PC-9 (cell line): ENCODE measurements at regions not wholly inside any gene's neighbourhood (a gene's known extent, or its start where the extent isn't known, plus 50 kb on each side); places are given as distances from the start of the nearest gene placed in this dataset.

ENCODE experiments used
- BruUV-seq: library from RNA; stranded (reverse); fragments of 400-500 nt; replicated peaks from 2 replicates; lab custom pipeline; 2021; lab: Mats Ljungman, UMichigan
- CTCF ChIA-PET: fragments of 300-600 bp; sonication (Branson Sonifier 250); formaldehyde crosslinking; loops from one replicate; lab custom pipeline; 2022; ENCODE audit warnings: antibody characterized with exemption; lab: Charles Lee
- POLR2A ChIA-PET: fragments of 300-600 bp; sonication (Branson Sonifier 250); formaldehyde crosslinking; loops from one replicate; lab custom pipeline; 2022; ENCODE audit warnings: antibody characterized with exemption; ENCODE audit not compliant: unreplicated experiment; lab: Charles Lee
- DNase-seq, 2 experiments: peaks; one replicate each; pipeline versions ENCODE4 v3.0.0 to v3.0.0-alpha.2; 2015 to 2022; ENCODE audit warnings: mixed read lengths in 1 of 2
- H2AFZ ChIP-seq: fragments of 200-600 bp; sonication (generic); 2 replicates; pipeline ENCODE4 v1.8.1; 2017; ENCODE audit warnings: antibody characterized with exemption
- H3F3A ChIP-seq: fragments of 200-600 bp; sonication (generic); 2 replicates; pipeline ENCODE4 v1.8.1; 2017; ENCODE audit warnings: antibody characterized with exemption, mild to moderate bottlenecking, low read depth; ENCODE audit not compliant: insufficient read depth
- H3K27ac ChIP-seq: fragments of 200-600 bp; sonication (generic); 2 replicates; pipeline ENCODE4 v1.6.1; 2016; ENCODE audit warnings: mixed run types
- H3K27me3 ChIP-seq: fragments of 200-600 bp; sonication (generic); 2 replicates; pipeline ENCODE4 v1.6.1; 2016; ENCODE audit warnings: low read depth, mixed run types; ENCODE audit not compliant: insufficient read depth
- H3K36me3 ChIP-seq: fragments of 200-600 bp; sonication (generic); 2 replicates; pipeline ENCODE4 v1.6.1; 2016; ENCODE audit warnings: low read depth, mixed run types
- H3K4me1 ChIP-seq: fragments of 200-600 bp; sonication (generic); replicated peaks from 2 replicates; pipeline ENCODE4 v1.6.1; 2016; ENCODE audit warnings: mixed run types; ENCODE audit not compliant: insufficient read depth
- H3K4me2 ChIP-seq: fragments of 200-600 bp; sonication (generic); 2 replicates; pipeline ENCODE4 v1.6.1; 2017; ENCODE audit warnings: mixed run types
- H3K4me3 ChIP-seq: fragments of 200-600 bp; sonication (generic); 2 replicates; pipeline ENCODE4 v1.6.1; 2016; ENCODE audit warnings: mixed run types
- H3K79me2 ChIP-seq: fragments of 200-600 bp; sonication (generic); 2 replicates; pipeline ENCODE4 v1.6.1; 2017; ENCODE audit warnings: low read depth, mixed run types
- H3K9me2 ChIP-seq: fragments of 200-600 bp; sonication (generic); 2 replicates; pipeline ENCODE4 v1.8.1; 2017; ENCODE audit warnings: mild to moderate bottlenecking; ENCODE audit not compliant: insufficient read depth
- H3K9me3 ChIP-seq: fragments of 200-600 bp; sonication (generic); 2 replicates; pipeline ENCODE4 v1.8.1; 2016; ENCODE audit warnings: low read depth; ENCODE audit not compliant: insufficient read depth
- H4K20me1 ChIP-seq: fragments of 200-600 bp; sonication (generic); 2 replicates; pipeline ENCODE4 v1.8.1; 2017; ENCODE audit not compliant: insufficient read depth
- EZH2 ChIP-seq: fragments of 200-600 bp; sonication (generic); IDR thresholded peaks from 2 replicates; pipeline ENCODE4 v1.8.0; 2017; ENCODE audit warnings: antibody characterized with exemption, low read depth
- intact Hi-C: fragments of 100-400 bp; cut with micrococcal nuclease; formaldehyde crosslinking; loops from one replicate; pipeline ENCODE4 v1.10.0; 2022; ENCODE audit not compliant: unreplicated experiment
- TF ChIP-seq, protein P1 (sequence below): fragments of 200-600 bp; sonication (generic); conservative IDR thresholded peaks from 2 replicates; pipeline ENCODE4 v1.6.1; 2017; ENCODE audit warnings: mixed run types, antibody characterized with exemption, mild to moderate bottlenecking, moderate library complexity

DNA sequence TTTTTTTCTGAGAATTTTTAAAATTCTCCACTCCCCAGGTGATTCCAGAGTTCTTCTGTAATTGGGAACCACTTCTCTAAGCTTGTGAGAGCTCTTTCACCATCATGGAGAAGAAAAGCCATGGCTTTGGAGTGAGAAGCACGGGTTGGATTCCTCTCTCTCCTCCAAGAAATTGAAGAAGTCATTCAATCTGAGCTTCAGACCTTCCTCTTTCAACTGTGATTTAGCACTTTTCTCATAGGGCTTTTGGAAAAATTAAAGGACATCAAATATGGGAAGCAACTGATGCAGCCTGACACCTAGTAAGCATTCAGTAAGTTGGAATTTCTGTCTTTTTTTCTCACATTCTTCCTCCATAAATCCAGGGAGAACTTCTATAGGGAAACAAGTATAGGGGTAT lies 580.4 kb upstream of the KLF4 start:
- Histone ChIP-seq H3K9me2 (no peaks in the 10 kb centered on the region), H2AFZ (no peak overlapping the region), H3K4me1 (no peaks in the 10 kb centered on the region), H3F3A (no peaks in the 10 kb centered on the region), H4K20me1 (no peaks in the 10 kb centered on the region), H3K27me3 (no peaks in the 10 kb centered on the region), H3K79me2 (no peaks in the 10 kb centered on the region), H3K27ac (no peak overlapping the region), H3K36me3 (no peaks in the 10 kb centered on the region), H3K4me2 (no peak overlapping the region), H3K9me3 (no peaks in the 10 kb centered on the region), H3K4me3 (no peak overlapping the region)
- POLR2A ChIA-PET = no interaction called here
- TF ChIP-seq, protein P1, sequence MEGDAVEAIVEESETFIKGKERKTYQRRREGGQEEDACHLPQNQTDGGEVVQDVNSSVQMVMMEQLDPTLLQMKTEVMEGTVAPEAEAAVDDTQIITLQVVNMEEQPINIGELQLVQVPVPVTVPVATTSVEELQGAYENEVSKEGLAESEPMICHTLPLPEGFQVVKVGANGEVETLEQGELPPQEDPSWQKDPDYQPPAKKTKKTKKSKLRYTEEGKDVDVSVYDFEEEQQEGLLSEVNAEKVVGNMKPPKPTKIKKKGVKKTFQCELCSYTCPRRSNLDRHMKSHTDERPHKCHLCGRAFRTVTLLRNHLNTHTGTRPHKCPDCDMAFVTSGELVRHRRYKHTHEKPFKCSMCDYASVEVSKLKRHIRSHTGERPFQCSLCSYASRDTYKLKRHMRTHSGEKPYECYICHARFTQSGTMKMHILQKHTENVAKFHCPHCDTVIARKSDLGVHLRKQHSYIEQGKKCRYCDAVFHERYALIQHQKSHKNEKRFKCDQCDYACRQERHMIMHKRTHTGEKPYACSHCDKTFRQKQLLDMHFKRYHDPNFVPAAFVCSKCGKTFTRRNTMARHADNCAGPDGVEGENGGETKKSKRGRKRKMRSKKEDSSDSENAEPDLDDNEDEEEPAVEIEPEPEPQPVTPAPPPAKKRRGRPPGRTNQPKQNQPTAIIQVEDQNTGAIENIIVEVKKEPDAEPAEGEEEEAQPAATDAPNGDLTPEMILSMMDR = no peak
- TF ChIP-seq EZH2 = no peak
- intact Hi-C loops = no loop called here
- no peak for DNase-seq
- CTCF ChIA-PET = interaction anchor here (0.7 kb wide), 1 partner anchor 208 kb away, joined by 3 read pairs; no protein-coding TSS in a partner anchor
- BruUV-seq = no TSS peak

DNA sequence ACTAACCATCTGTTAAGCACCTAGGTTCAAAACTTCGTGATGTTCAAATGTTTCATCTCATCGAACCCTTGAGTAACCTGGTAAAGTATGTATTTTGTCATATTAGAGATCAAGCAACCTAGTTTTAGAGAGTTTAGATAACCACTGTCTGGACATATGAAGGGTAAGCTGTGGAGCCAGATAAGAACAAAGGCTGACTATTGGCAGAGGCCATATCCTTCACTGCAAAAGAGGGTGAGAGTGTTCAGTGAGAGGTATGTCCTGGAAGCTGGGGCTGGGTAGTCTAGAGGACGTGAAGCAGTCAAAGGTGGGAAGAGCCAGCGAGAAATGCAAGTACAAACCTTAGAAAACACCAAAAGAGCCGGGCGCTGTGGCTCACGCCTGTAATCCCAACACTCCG lies 573.1 kb upstream of the KLF4 start:
- POLR2A ChIA-PET = no interaction called here
- Histone ChIP-seq H3K79me2 (no peaks in the 10 kb centered on the region), H3K9me2 (no peaks in the 10 kb centered on the region), H2AFZ (no peak overlapping the region), H3K27me3 (no peaks in the 10 kb centered on the region), H3K36me3 (no peaks in the 10 kb centered on the region), H4K20me1 (no peaks in the 10 kb centered on the region), H3K27ac (no peak overlapping the region), H3F3A (peaks cover 10% of the 10 kb centered on the region), H3K4me2 (no peak overlapping the region), H3K4me3 (no peak overlapping the region), H3K9me3 (no peaks in the 10 kb centered on the region; the same call in 1 of the 2 replicates), H3K4me1 (peaks cover 19% of the 10 kb centered on the region)
- CTCF ChIA-PET = no interaction called here
- no peak for TF ChIP-seq EZH2
- TF ChIP-seq, protein P1 = no peak
- intact Hi-C loops = no loop called here
- DNase-seq = no peak
- BruUV-seq = no TSS peak

DNA sequence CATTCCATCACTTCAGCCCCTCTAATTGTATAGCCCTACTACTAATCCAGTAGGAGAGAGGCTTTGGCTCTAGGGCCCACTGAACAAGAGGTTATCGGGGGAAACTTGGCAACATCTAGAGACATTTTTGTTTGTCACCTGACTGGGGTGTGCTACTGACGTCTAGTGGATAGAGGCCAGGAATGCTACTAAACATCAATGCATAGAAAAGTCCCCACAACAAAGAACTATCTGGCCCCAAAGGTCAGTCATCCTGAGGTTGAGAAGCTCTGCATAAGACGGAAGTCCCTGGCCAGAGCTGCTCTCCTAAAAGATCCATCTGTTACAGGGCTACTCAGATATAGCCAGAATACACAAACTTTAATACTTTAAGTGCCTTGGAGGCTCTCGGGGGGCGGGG lies 570.6 kb upstream of the KLF4 start:
- peaks cover 44% of the 10 kb centered on the region for H3K4me1 ChIP-seq
- H3K4me2 ChIP-seq = no peak overlapping the region
- no peak overlapping the region for H2AFZ ChIP-seq
- BruUV-seq = no TSS peak
- no peaks in the 10 kb centered on the region for H4K20me1 ChIP-seq
- H3K27ac ChIP-seq = no peak overlapping the region
- peaks cover 31% of the 10 kb centered on the region for H3F3A ChIP-seq
- H3K36me3 ChIP-seq = no peaks in the 10 kb centered on the region
- H3K79me2 ChIP-seq = no peaks in the 10 kb centered on the region
- no peak for DNase-seq
- no peaks in the 10 kb centered on the region for H3K27me3 ChIP-seq
- H3K4me3 ChIP-seq = no peak overlapping the region
- intact Hi-C loops = no loop called here
- CTCF ChIA-PET = interaction anchor here (0.7 kb wide), 1 partner anchor 34 kb away, joined by 4 read pairs; no protein-coding TSS in a partner anchor
- no peaks in the 10 kb centered on the region for H3K9me2 ChIP-seq
- POLR2A ChIA-PET = no interaction called here
- no peaks in the 10 kb centered on the region; the same call in 1 of the 2 replicates for H3K9me3 ChIP-seq
- TF ChIP-seq, protein P1 = no peak
- TF ChIP-seq EZH2 = no peak
